GM12878 (cell line): ENCODE measurements at regions not wholly inside any gene's neighbourhood (a gene's known extent, or its start where the extent isn't known, plus 50 kb on each side); places are given as distances from the start of the nearest gene placed in this dataset.

ENCODE experiments used
- ATAC-seq: fragments of 200-7000 bp; cut with Tn5 transposase; 3 replicates; pipeline ENCODE4 v1.9.1; 2020; ENCODE audit warnings: mild to moderate bottlenecking, moderate library complexity
- BruUV-seq: library from RNA; stranded (reverse); fragments of 400-500 nt; replicated peaks from 2 replicates; lab custom pipeline; 2021; lab: Mats Ljungman, UMichigan
- CTCF ChIA-PET: fragments of 300-600 bp; sonication (Branson Sonifier 250); formaldehyde crosslinking; extraction: SDS; loops from one replicate; lab custom pipeline; 2021; ENCODE audit warnings: inconsistent platforms; lab: Yijun Ruan, JAX
- POLR2A ChIA-PET: fragments of 350-600 bp; formaldehyde crosslinking; extraction: SDS; loops from one replicate; lab custom pipeline; 2021; ENCODE audit warnings: inconsistent platforms; lab: Charles Lee
- RAD21 ChIA-PET: fragments of 300-600 bp; sonication (Branson Sonifier 250); formaldehyde crosslinking; loops from one replicate; lab custom pipeline; 2023; ENCODE audit warnings: antibody characterized with exemption; ENCODE audit not compliant: unreplicated experiment; lab: Charles Lee
- SMC1A ChIA-PET: fragments of 300-600 bp; sonication (Branson Sonifier 250); formaldehyde crosslinking; loops from one replicate; lab custom pipeline; 2023; ENCODE audit not compliant: unreplicated experiment, uncharacterized antibody; lab: Charles Lee
- DNase-seq: peaks from one replicate; pipeline ENCODE4 v3.0.0-alpha.2; 2011; ENCODE audit warnings: low read depth, low spot score
- FAIRE-seq: peaks from 3 replicates; lab custom pipeline; 2011; peaks lifted over from hg19 to GRCh38; lab: Jason Lieb, UNC
- H2AFZ ChIP-seq: 2 replicates; pipeline ENCODE4 v1.6.0; 2011; ENCODE audit warnings: low read depth, low read length, control low read depth; ENCODE audit not compliant: control insufficient read depth
- H3K27ac ChIP-seq: 2 replicates; pipeline ENCODE4 v1.5.1; 2011; ENCODE audit warnings: control low read depth; ENCODE audit not compliant: control insufficient read depth, insufficient read depth
- H3K27me3 ChIP-seq, 2 experiments: replicated peaks in 1 of 2; 2 replicates each; pipeline versions ENCODE4 v1.6.0 to v1.6.1; 2011; ENCODE audit warnings: low read length in 1 of 2; ENCODE audit not compliant: control insufficient read depth in 2 of 2, insufficient read depth in 2 of 2
- H3K36me3 ChIP-seq, 2 experiments: 2 replicates each; pipeline ENCODE4 v1.5.1; 2011; ENCODE audit warnings: low read length in 1 of 2; ENCODE audit not compliant: control insufficient read depth in 2 of 2, insufficient read depth in 2 of 2
- H3K4me1 ChIP-seq: 2 replicates; pipeline ENCODE4 v1.6.1; 2011; ENCODE audit warnings: mild to moderate bottlenecking, low read length, moderate library complexity, mixed read lengths; ENCODE audit not compliant: control insufficient read depth, insufficient read depth
- H3K4me2 ChIP-seq: 2 replicates; pipeline ENCODE4 v1.6.0; 2011; ENCODE audit warnings: control low read depth; ENCODE audit not compliant: control insufficient read depth, insufficient read depth
- H3K4me3 ChIP-seq: fragments of 200-600 bp; sonication (generic); 2 replicates; pipeline ENCODE4 v1.5.1; 2016
- H3K79me2 ChIP-seq: 2 replicates; pipeline ENCODE4 v1.6.0; 2011; ENCODE audit warnings: low read length; ENCODE audit not compliant: control insufficient read depth, insufficient read depth
- H3K9ac ChIP-seq: 2 replicates; pipeline ENCODE4 v1.8.0; 2011; ENCODE audit warnings: low read length, control low read depth, mixed read lengths; ENCODE audit not compliant: control insufficient read depth, insufficient read depth
- H3K9me3 ChIP-seq: replicated peaks from 3 replicates; pipeline ENCODE4 v1.5.1; 2011; ENCODE audit warnings: mild to moderate bottlenecking, low read length; ENCODE audit not compliant: control insufficient read depth, insufficient read depth
- H4K20me1 ChIP-seq: 2 replicates; pipeline ENCODE4 v1.6.0; 2011; ENCODE audit not compliant: control insufficient read depth, insufficient read depth
- DPF2 ChIP-seq: fragments of 450-650 bp; IDR thresholded peaks from 2 replicates; pipeline ENCODE4 v1.6.1; 2017; ENCODE audit warnings: mild to moderate bottlenecking
- EED ChIP-seq: sonication (generic); IDR thresholded peaks from 2 replicates; pipeline ENCODE4 v1.6.1; 2016; ENCODE audit warnings: antibody characterized with exemption, low read depth
- ETV6 ChIP-seq, 2 experiments: fragments of 450-650 bp in 1 of 2; IDR thresholded peaks in 1 of 2; conservative IDR thresholded peaks in 1 of 2; 2 replicates each; pipeline ENCODE4 v1.6.1; 2014; ENCODE audit warnings: antibody characterized with exemption in 1 of 2, borderline replicate concordance in 1 of 2, low read depth in 1 of 2, mild to moderate bottlenecking in 1 of 2, moderate library complexity in 1 of 2
- HCFC1 ChIP-seq: fragments of 150-350 bp; IDR thresholded peaks from 2 replicates; pipeline ENCODE4 v1.6.1; 2014; ENCODE audit warnings: low read length
- IRF4 ChIP-seq: IDR thresholded peaks from 2 replicates; pipeline ENCODE4 v1.6.1; 2011; ENCODE audit warnings: low read depth, low read length
- JUNB ChIP-seq: IDR thresholded peaks from 2 replicates; pipeline ENCODE4 v1.6.1; 2016; ENCODE audit warnings: antibody characterized with exemption, mild to moderate bottlenecking
- NR2C2 ChIP-seq: IDR thresholded peaks from 2 replicates; pipeline ENCODE4 v1.6.1; 2011; ENCODE audit warnings: borderline replicate concordance, low read depth; ENCODE audit not compliant: control insufficient read depth, insufficient read length
- POLR2AphosphoS2 ChIP-seq: IDR thresholded peaks from 2 replicates; pipeline ENCODE4 v1.6.1; 2011; ENCODE audit warnings: low read depth, mild to moderate bottlenecking, low read length, improper control_type of control experiment, moderate library complexity
- RAD51 ChIP-seq: fragments of 450-650 bp; IDR thresholded peaks from 2 replicates; pipeline ENCODE4 v1.6.1; 2016; ENCODE audit warnings: moderate library complexity, mild to moderate bottlenecking, inconsistent platforms
- SMAD5 ChIP-seq: IDR thresholded peaks from 2 replicates; pipeline ENCODE4 v1.6.1; 2016; ENCODE audit warnings: antibody characterized with exemption, low read depth
- YBX1 ChIP-seq: fragments of 450-650 bp; IDR thresholded peaks from 2 replicates; pipeline ENCODE4 v1.6.1; 2016; ENCODE audit warnings: antibody characterized with exemption
- WGBS: methylation state at CpG from one replicate; pipeline ENCODE4 v1.1.6; 2016; ENCODE audit warnings: low lambda C conversion rate; ENCODE audit not compliant: insufficient replicate concordance, insufficient coverage; ENCODE audit errors: missing lambda C conversion rate; 5-methylcytosine and 5-hydroxymethylcytosine counted together
- in situ Hi-C: fragments of 300-500 bp; cut with MboI; formaldehyde crosslinking; loops from 9 replicates; pipeline ENCODE4 v1.14.3; 2018; ENCODE audit warnings: mixed read lengths
- intact Hi-C: fragments of 100-400 bp; cut with micrococcal nuclease; formaldehyde crosslinking; loops from one replicate; pipeline ENCODE4 v1.14.2; 2022; ENCODE audit not compliant: unreplicated experiment
- TF ChIP-seq, protein P1 (sequence below): IDR thresholded peaks from 2 replicates; pipeline ENCODE4 v1.6.1; 2012; ENCODE audit warnings: low read depth, low read length, improper control_type of control experiment
- TF ChIP-seq, protein P2 (sequence below): fragments of 450-650 bp; IDR thresholded peaks from 2 replicates; pipeline ENCODE4 v1.6.1; 2017; ENCODE audit warnings: borderline replicate concordance

DNA sequence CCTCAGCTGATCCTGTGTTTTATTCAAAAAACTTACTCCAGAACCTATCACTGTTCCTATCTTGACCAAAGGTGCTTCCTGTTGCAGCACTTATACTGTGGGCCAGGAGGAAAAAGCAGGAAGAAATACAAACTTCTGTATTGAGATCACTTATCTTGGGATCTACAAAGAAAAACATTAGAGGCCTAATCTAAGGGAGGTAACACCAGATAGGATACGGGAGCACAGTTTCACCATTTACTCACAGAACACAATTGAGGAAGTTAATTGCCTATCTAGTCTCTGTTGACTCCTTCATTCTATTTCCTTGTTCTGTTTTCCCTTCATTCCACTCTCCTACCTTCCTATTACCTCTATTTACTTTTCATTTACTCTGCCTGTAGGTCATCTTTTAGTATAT, 287.2 kb upstream of the LINC00305 start:
- 41% methylated on average over 1 of the region's 1 CpG for WGBS
- Histone ChIP-seq H3K4me3 (no peak overlapping the region), H2AFZ (no peak overlapping the region), H3K27me3 (no peaks in the 10 kb centered on the region), H3K4me2 (no peak overlapping the region), H3K9ac (no peak overlapping the region), H3K4me1 (no peaks in the 10 kb centered on the region), H3K9me3 (no peaks in the 10 kb centered on the region), H3K36me3 (no peaks in the 10 kb centered on the region), H3K27ac (no peak overlapping the region), H3K79me2 (no peaks in the 10 kb centered on the region), H4K20me1 (no peaks in the 10 kb centered on the region)
- intact Hi-C loops: no loop called here
- ChIA-PET SMC1A (no interaction called here), CTCF (no interaction called here), RAD21 (no interaction called here), POLR2A (no interaction called here)
- FAIRE-seq: no peak
- no peak for ATAC-seq
- in situ Hi-C loops: no loop called here
- BruUV-seq: no TSS peak
- no peak for DNase-seq
- TF ChIP-seq JUNB: no peak
- no peak for TF ChIP-seq EED
- TF ChIP-seq POLR2AphosphoS2: no peak
- no peak for TF ChIP-seq DPF2
- TF ChIP-seq ETV6 (conservative IDR thresholded peaks at IDR 0.05 in 1 of 2, IDR thresholded peaks at IDR 0.05 in 1 of 2; ENCODE audit: borderline replicate concordance in 1 of 2, low read depth in 1 of 2): no peak
- TF ChIP-seq, protein P1, sequence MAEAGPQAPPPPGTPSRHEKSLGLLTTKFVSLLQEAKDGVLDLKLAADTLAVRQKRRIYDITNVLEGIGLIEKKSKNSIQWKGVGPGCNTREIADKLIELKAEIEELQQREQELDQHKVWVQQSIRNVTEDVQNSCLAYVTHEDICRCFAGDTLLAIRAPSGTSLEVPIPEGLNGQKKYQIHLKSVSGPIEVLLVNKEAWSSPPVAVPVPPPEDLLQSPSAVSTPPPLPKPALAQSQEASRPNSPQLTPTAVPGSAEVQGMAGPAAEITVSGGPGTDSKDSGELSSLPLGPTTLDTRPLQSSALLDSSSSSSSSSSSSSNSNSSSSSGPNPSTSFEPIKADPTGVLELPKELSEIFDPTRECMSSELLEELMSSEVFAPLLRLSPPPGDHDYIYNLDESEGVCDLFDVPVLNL: no peak
- TF ChIP-seq SMAD5: no peak
- TF ChIP-seq, protein P2, sequence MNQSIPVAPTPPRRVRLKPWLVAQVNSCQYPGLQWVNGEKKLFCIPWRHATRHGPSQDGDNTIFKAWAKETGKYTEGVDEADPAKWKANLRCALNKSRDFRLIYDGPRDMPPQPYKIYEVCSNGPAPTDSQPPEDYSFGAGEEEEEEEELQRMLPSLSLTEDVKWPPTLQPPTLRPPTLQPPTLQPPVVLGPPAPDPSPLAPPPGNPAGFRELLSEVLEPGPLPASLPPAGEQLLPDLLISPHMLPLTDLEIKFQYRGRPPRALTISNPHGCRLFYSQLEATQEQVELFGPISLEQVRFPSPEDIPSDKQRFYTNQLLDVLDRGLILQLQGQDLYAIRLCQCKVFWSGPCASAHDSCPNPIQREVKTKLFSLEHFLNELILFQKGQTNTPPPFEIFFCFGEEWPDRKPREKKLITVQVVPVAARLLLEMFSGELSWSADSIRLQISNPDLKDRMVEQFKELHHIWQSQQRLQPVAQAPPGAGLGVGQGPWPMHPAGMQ: no peak
- TF ChIP-seq RAD51: no peak
- no peak for TF ChIP-seq YBX1
- no peak for TF ChIP-seq NR2C2
- TF ChIP-seq HCFC1: no peak
- TF ChIP-seq IRF4: no peak
